D341Med (cell line): ENCODE measurements at regions not wholly inside any gene's neighbourhood (a gene's known extent, or its start where the extent isn't known, plus 50 kb on each side); places are given as distances from the start of the nearest gene placed in this dataset.
"Not testable (repeated sequence)": the region's sequence is repeated elsewhere in the genome, so short reads cannot be mapped to it uniquely, and the experiment has no call there.

Experiments
- DNase-seq: peaks from one replicate; pipeline ENCODE4 v3.0.0; 2012; ENCODE audit warnings: low spot score

DNA sequence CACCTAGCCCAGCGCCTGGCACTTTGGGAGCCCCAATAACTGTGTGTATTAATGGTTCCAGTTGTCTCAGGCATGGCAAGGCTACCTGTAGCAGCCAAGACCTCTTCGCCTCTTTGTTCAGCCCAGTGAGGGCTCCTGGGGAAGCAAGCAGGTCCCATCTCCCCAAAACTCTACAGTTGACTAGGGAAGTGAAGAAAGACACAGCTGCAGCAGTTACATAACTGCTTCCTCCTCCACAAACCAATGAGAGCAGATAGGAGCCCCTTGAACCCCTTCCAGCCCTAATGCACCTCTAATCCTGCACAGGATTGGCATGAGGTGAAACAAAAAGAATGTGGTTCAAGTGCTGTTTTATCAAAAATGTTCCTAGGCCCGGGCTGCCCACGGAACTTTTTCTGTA, 100.5 kb downstream of the SYF2 start:
- DNase-seq: no peak

DNA sequence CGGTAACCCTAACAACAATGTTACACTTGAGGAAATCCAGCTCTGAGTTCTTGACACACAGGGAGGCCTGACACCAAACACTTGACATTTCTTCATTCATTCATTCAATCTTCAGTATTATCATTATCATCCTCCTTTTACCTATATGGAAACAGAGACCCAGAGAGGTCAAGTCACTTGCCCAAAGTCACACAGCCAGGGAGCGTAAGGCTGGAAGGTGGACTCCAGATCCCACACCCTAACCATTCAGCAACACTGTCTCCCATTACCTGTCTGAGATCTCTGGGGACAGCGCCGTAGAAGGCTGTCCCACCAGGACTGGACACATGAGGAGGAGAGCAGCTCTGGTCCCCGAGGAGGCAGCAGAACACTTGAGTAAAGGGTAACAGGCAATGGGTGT, 101.4 kb downstream of the SYF2 start:
- DNase-seq: no peak

- no peak for DNase-seq
Observed at GRCh38 chr1:25129380-25129779, 102.9 kb downstream of the SYF2 start.

DNA sequence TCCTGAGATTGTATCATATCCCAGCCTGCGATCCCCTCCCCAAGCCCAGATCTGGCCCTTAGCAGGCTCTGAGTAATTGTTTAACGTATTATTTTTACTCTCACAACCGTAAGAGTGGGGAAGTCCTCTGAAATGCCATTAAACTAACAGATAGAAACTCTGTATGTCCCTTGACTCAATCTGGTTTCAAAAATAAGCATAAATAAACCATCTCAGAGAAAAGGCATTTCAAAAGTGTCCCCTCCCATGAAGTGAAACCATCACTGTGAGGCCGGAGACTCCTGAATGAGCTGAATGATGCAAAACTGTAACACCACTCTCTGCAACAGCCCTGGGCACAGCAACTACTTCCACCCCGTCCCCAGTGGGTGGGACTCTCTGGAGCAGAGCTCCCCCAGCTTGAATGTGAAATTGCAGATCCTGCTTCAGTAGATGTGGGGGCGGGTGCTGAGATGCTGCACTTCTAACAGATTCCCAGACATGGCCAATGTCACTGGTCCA, 104.1 kb downstream of the SYF2 start:
- DNase-seq: no peak

DNA sequence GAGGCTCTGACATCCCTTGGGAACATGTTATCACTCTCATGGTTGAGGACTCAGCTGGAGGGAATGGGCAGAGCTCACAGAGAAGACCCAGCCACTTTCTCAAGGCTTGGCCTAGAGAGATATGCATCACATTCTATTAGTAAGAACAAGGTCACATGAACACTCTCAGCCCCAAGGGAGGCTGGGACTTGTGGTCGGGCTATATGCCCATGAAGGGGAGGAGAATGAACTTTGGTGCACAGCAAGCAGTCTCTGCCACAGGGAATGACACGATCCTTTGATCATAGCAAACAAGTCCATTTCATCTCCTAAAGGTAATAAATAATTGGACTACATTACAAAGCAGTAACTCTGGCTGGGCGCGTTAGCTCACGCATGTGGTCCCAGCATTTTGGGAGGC, 105.7 kb downstream of the SYF2 start:
- DNase-seq: no peak

GRCh38 chr1:25123551-25123950, 108.8 kb downstream of the SYF2 start:
- DNase-seq: no peak

GRCh38 chr1:25122747-25123146, 109.6 kb downstream of the SYF2 start:
- DNase-seq: no peak

- DNase-seq: no peak
Observed at GRCh38 chr1:25120281-25120680, 112.0 kb downstream of the SYF2 start.

GRCh38 chr1:25118546-25118945, 113.8 kb downstream of the SYF2 start:
- DNase-seq: no peak

DNA sequence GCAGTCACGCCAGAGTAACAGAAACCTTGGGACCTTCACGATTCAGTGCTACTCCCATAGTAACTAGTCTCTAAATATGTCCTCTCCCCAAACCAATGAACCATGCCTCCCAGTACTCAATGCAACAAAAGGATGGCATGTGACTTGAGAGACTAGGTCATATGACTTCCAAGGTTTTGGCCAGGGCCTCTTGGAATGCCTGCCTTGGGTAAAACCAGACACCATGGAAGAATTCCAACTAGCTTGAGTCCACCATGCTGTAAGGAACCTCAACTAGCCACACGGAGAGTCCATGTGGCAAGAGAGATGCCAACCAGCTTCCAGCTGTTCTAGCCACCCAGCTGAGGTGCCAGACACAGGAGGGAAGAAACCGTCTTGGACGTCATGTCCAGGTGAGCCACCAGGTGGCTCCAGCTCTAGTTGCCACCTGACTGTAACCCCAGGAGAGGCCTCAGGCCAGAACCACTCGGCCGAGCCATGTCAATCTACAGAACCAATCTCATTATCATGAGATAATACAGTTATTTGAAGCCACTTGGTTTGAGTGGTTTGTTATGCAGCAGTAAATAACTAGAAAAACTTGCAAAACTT, 115.0 kb downstream of the SYF2 start:
- DNase-seq: no peak

GRCh38 chr1:25116832-25117231, 115.5 kb downstream of the SYF2 start:
- no peak for DNase-seq

- DNase-seq: not testable (repeated sequence)
Observed at GRCh38 chr1:25116117-25116516, 116.2 kb downstream of the SYF2 start.

DNA sequence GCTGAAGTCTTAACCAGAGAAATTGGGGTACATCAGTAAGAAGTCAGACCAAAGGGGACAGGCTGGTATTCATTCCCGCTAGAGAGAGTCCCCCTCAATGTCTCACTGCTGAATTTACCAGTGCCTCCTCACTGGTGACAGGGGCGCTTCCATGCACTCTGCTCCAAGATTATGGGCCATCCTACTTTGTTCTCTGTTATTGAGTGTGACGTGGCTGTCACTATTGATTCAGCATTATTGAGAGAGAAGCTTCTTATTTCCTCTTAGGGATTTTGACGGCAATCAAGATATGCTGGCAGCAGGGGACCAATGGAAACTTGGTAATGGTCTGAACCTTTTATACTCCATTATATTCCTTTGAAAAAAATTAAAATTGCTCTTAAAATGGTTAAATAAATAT, 118.6 kb downstream of the SYF2 start:
- DNase-seq: no peak

- no peak for DNase-seq
Observed at GRCh38 chr1:25113086-25113485, 119.2 kb downstream of the SYF2 start.

- DNase-seq: no peak
Observed at GRCh38 chr1:25112400-25112799, 119.9 kb downstream of the SYF2 start.

- DNase-seq: no peak
Observed at GRCh38 chr1:25111706-25112105, 120.6 kb downstream of the SYF2 start.

GRCh38 chr1:25110485-25110884, 121.8 kb downstream of the SYF2 start:
- DNase-seq: no peak

DNA sequence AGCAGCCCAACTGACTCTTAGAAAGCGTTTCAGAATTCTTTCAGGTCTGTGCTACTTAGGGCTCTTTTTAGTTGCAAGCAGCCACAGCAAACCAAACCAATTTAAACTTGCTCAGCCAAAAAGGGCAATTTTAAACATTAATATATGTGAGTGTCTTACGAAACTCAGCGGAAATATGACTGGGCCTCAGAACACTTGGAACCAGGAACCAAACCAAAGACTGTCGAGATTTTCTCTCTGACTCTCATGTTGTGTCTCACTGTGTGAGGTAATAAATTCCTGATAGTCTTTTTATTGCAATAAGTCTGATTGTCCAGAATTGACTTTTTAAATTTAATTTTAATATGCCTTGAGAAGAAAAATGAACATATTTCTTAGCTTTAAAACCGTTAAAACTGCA, 122.3 kb downstream of the SYF2 start:
- no peak for DNase-seq

- DNase-seq: no peak
Observed at GRCh38 chr1:25109531-25109951, 122.8 kb downstream of the SYF2 start.

GRCh38 chr1:25107643-25108010, 124.7 kb downstream of the SYF2 start:
- no peak for DNase-seq

GRCh38 chr1:25106976-25107642, 125.2 kb downstream of the SYF2 start:
- no peak for DNase-seq

DNA sequence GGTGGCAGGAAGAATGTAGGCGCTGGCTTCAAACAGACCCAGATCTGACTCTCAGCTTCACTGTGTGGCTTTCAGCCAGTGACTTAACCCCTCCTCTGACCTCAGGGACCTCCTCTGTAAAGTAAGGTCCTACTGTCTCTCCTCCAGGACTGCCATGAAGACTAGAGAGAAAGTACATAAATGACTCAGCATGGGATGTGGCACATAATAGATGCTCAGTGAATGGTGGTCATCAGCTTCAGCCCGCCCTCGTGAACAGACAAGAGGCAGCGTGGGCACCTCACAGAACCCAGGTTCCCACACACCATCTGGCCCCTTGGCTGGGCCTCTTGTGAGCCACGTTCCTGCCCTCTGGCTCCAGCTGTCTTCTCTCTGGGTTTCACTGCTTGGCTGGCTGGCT, 126.0 kb downstream of the SYF2 start:
- DNase-seq: no peak

DNA sequence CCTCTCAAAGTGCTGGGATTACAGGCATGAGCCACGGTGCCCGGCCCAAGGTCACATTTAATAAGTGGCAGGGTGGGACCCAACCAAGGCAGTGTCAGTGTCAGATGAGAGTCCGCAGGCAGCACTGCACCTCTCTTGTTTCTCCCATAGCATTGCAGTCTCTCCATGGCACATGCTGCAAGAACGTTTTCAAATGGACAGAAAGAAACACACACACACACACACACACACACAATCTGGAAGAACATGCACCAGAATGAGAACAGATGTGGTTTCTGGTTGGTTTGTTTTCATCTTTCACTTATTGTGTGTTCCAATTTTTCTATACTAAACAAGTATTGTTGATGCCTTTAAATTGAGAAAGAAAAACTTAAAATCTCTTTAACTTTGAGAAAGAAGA, 126.5 kb downstream of the SYF2 start:
- no peak for DNase-seq

- no peak for DNase-seq
Observed at GRCh38 chr1:25104932-25105561, 127.3 kb downstream of the SYF2 start.
